GM12874 (cell line): ENCODE measurements at regions not wholly inside any gene's neighbourhood (a gene's known extent, or its start where the extent isn't known, plus 50 kb on each side); places are given as distances from the start of the nearest gene placed in this dataset.

ENCODE experiments used
- CTCF ChIP-seq: IDR thresholded peaks from 2 replicates; pipeline ENCODE4 v1.5.1; 2011; ENCODE audit warnings: low read depth, mild to moderate bottlenecking, control low read depth, low read length, moderate library complexity; ENCODE audit not compliant: insufficient read depth

GRCh38 chr9:38160613-38161215, 91.7 kb upstream of the SHB start:
- TF ChIP-seq CTCF = peak; percentile 91

- TF ChIP-seq CTCF = no peak
Observed at GRCh38 chr9:38159599-38159998, 90.6 kb upstream of the SHB start.

- no peak for TF ChIP-seq CTCF
Observed at GRCh38 chr9:38158628-38159027, 89.6 kb upstream of the SHB start.

- TF ChIP-seq CTCF = no peak
Observed at GRCh38 chr9:38157711-38158110, 88.7 kb upstream of the SHB start.

GRCh38 chr9:38154501-38155421, 85.7 kb upstream of the SHB start:
- no peak for TF ChIP-seq CTCF

GRCh38 chr9:38153910-38154291, 84.9 kb upstream of the SHB start:
- TF ChIP-seq CTCF = no peak

- TF ChIP-seq CTCF = no peak
Observed at GRCh38 chr9:38153152-38153909, 84.3 kb upstream of the SHB start.
